ENCODE measurements at regions not wholly inside any gene's neighbourhood (a gene's known extent, or its start where the extent isn't known, plus 50 kb on each side); places are given as distances from the start of the nearest gene placed in this dataset.

GRCh38 chr17:73991260-73991659 lies 212.2 kb upstream of the RPL38 start:
- no peaks in the 10 kb centered on the region for H3K4me1 ChIP-seq (replicated peaks in 1 of 2; ENCODE audit: control insufficient read depth in 2 of 2, insufficient read depth in 2 of 2, low read length in 2 of 2)
- WGBS (ENCODE audit: insufficient coverage, low coverage, missing lambda C conversion rate): 5% methylated on average over 5 of the region's 5 CpGs
- H3K4me3 ChIP-seq: no peak overlapping the region
- no peaks in the 10 kb centered on the region for H3K79me2 ChIP-seq (ENCODE audit: control insufficient read depth, insufficient read depth, low read length)
- H3K4me2 ChIP-seq (ENCODE audit: insufficient read depth, low read length): no peak overlapping the region
- H3K27ac ChIP-seq (ENCODE audit: extremely low read depth, low read depth, low read length): no peak overlapping the region
- intact Hi-C loops (cut with micrococcal nuclease) (no loop called here), in situ Hi-C loops (cut with MboI) (no loop called here)
- TF ChIP-seq SREBF2 (CRISPR knock-in tag; IDR thresholded peaks at IDR 0.05) (no peak), POLR2G (IDR thresholded peaks at IDR 0.05; ENCODE audit: low read depth, low read length) (no peak), DIDO1 (tag; IDR thresholded peaks at IDR 0.05; ENCODE audit: low read depth) (no peak), TAF1 (IDR thresholded peaks at IDR 0.05; ENCODE audit: control insufficient read depth, extremely low read depth, insufficient read depth, low read length, severe bottlenecking) (no peak), ZNF165 (CRISPR knock-in tag; IDR thresholded peaks at IDR 0.05; ENCODE audit: borderline replicate concordance) (no peak), NFRKB (IDR thresholded peaks at IDR 0.05; ENCODE audit: low read depth) (no peak), ZNF77 (CRISPR knock-in tag; IDR thresholded peaks at IDR 0.05) (no peak)
- FAIRE-seq: no peak
- CTCF ChIA-PET (ENCODE audit: low intra/inter-chr PET ratio): no interaction called here
- H4K20me1 ChIP-seq (replicated peaks; ENCODE audit: control insufficient read depth, insufficient read depth, low read length): peaks cover 8% of the 10 kb centered on the region; the same call in 1 of the 2 replicates
- H3K9me1 ChIP-seq (ENCODE audit: control insufficient read depth, insufficient read depth, low read length): no peaks in the 10 kb centered on the region
- H3K9ac ChIP-seq (ENCODE audit: insufficient read depth in 1 of 2, low read depth in 2 of 2, low read length in 2 of 2): no peak overlapping the region
- peaks cover 13 to 48% of the 10 kb centered on the region in 2 experiments; a peak in 3 of 5 replicates for H3K27me3 ChIP-seq (ENCODE audit: control insufficient read depth in 2 of 2, insufficient read depth in 2 of 2, low read length in 2 of 2)
- H2AFZ ChIP-seq (ENCODE audit: low read depth, low read length): no peak overlapping the region
- POLR2A ChIA-PET: interaction anchor here (0.5 kb wide), 1 partner anchor 8 kb away, joined by 3 read pairs; no protein-coding TSS in a partner anchor
- no TSS peak for BruUV-seq (replicated peaks)
- H3K9me3 ChIP-seq (replicated peaks; ENCODE audit: control insufficient read depth, insufficient read depth, low read depth, low read length): no peaks in the 10 kb centered on the region
- no peak for ATAC-seq
- no peak for DNase-seq (ENCODE audit: extremely low read depth in 1 of 4, low spot score in 3 of 4)
- no peaks in the 10 kb centered on the region for H3K36me3 ChIP-seq (ENCODE audit: control insufficient read depth, insufficient read depth, low read length)

- Histone ChIP-seq H2AFZ (ENCODE audit: low read depth, low read length) (no peak overlapping the region), H3K9ac (ENCODE audit: insufficient read depth in 1 of 2, low read depth in 2 of 2, low read length in 2 of 2) (no peak overlapping the region), H3K79me2 (ENCODE audit: control insufficient read depth, insufficient read depth, low read length) (no peaks in the 10 kb centered on the region), H3K4me2 (ENCODE audit: insufficient read depth, low read length) (no peak overlapping the region), H3K27ac (ENCODE audit: extremely low read depth, low read depth, low read length) (no peak overlapping the region), H3K9me3 (replicated peaks; ENCODE audit: control insufficient read depth, insufficient read depth, low read depth, low read length) (no peaks in the 10 kb centered on the region), H4K20me1 (replicated peaks; ENCODE audit: control insufficient read depth, insufficient read depth, low read length) (peaks cover 6% of the 10 kb centered on the region; the same call in 1 of the 2 replicates), H3K4me3 (no peak overlapping the region), H3K36me3 (ENCODE audit: control insufficient read depth, insufficient read depth, low read length) (no peaks in the 10 kb centered on the region), H3K4me1 (replicated peaks in 1 of 2; ENCODE audit: control insufficient read depth in 2 of 2, insufficient read depth in 2 of 2, low read length in 2 of 2) (no peaks in the 10 kb centered on the region), H3K9me1 (ENCODE audit: control insufficient read depth, insufficient read depth, low read length) (no peaks in the 10 kb centered on the region), H3K27me3 (ENCODE audit: control insufficient read depth in 2 of 2, insufficient read depth in 2 of 2, low read length in 2 of 2) (peaks cover 0 to 18% of the 10 kb centered on the region in 2 experiments; a peak in 4 of 5 replicates)
- ATAC-seq (no peak), FAIRE-seq (no peak), DNase-seq (ENCODE audit: extremely low read depth in 1 of 4, low spot score in 3 of 4) (no peak)
- no peak for TF ChIP-seq CBX2 (IDR thresholded peaks at IDR 0.05; ENCODE audit: insufficient read depth, low read length, poor library complexity, severe bottlenecking)
- TF ChIP-seq BMI1 (IDR thresholded peaks at IDR 0.05; ENCODE audit: low read length): no peak
- TF ChIP-seq SREBF1 (IDR thresholded peaks at IDR 0.05; ENCODE audit: borderline replicate concordance, low read depth, low read length): no peak
- no peak for TF ChIP-seq SAFB (IDR thresholded peaks at IDR 0.05; ENCODE audit: borderline replicate concordance, low read depth, low read length)
- TF ChIP-seq ZNF778 (CRISPR knock-in tag; IDR thresholded peaks at IDR 0.05): no peak
- BruUV-seq (replicated peaks): no TSS peak
- in situ Hi-C loops (cut with MboI) (no loop called here), intact Hi-C loops (cut with micrococcal nuclease) (loop anchor here (5.0 kb wide), 1 partner anchor 182 kb away; no protein-coding TSS in a partner anchor)
- WGBS (ENCODE audit: insufficient coverage, low coverage, missing lambda C conversion rate): 0% methylated on average over 4 of the region's 4 CpGs
- POLR2A ChIA-PET: no interaction called here
- CTCF ChIA-PET (ENCODE audit: low intra/inter-chr PET ratio): no interaction called here
These were observed 208.5 kb upstream of the RPL38 start for GRCh38 chr17:73994946-73995345.
